Duodenal mucosa (tissue), 2 donors: ENCODE measurements at regions not wholly inside any gene's neighbourhood (a gene's known extent, or its start where the extent isn't known, plus 50 kb on each side); places are given as distances from the start of the nearest gene placed in this dataset.
A peak's percentile ranks its signal among the peaks of the same experiment; 100 is the strongest.

Experiments
- H3K27ac ChIP-seq: one replicate; pipeline ENCODE4 v1.7.0; 2013; ENCODE audit warnings: low read depth, low read length
- H3K27me3 ChIP-seq, 2 donors: one replicate each; pipeline ENCODE4 v1.7.0; 2013; ENCODE audit warnings: low read length in 2 of 2, control low read depth in 1 of 2; ENCODE audit not compliant: insufficient read depth in 2 of 2, control insufficient read depth in 1 of 2
- H3K36me3 ChIP-seq, 2 donors: one replicate each; pipeline ENCODE4 v1.7.0; 2013; ENCODE audit warnings: low read length in 2 of 2, control low read depth in 1 of 2; ENCODE audit not compliant: insufficient read depth in 2 of 2, control insufficient read depth in 1 of 2
- H3K4me1 ChIP-seq, 2 donors: one replicate each; pipeline ENCODE4 v1.7.0; 2013; ENCODE audit warnings: low read length in 2 of 2, control low read depth in 1 of 2; ENCODE audit not compliant: insufficient read depth in 2 of 2, control insufficient read depth in 1 of 2
- H3K4me3 ChIP-seq, 2 donors: one replicate each; pipeline ENCODE4 v1.7.0; 2013; ENCODE audit warnings: low read length in 2 of 2, low read depth in 1 of 2
- H3K9ac ChIP-seq, 2 donors: one replicate each; pipeline ENCODE4 v1.7.0; 2013; ENCODE audit warnings: low read length in 2 of 2, low read depth in 1 of 2
- H3K9me3 ChIP-seq, 2 donors: one replicate each; pipeline ENCODE4 v1.7.0; 2013; ENCODE audit warnings: low read length in 2 of 2, control low read depth in 1 of 2; ENCODE audit not compliant: control insufficient read depth in 1 of 2

DNA sequence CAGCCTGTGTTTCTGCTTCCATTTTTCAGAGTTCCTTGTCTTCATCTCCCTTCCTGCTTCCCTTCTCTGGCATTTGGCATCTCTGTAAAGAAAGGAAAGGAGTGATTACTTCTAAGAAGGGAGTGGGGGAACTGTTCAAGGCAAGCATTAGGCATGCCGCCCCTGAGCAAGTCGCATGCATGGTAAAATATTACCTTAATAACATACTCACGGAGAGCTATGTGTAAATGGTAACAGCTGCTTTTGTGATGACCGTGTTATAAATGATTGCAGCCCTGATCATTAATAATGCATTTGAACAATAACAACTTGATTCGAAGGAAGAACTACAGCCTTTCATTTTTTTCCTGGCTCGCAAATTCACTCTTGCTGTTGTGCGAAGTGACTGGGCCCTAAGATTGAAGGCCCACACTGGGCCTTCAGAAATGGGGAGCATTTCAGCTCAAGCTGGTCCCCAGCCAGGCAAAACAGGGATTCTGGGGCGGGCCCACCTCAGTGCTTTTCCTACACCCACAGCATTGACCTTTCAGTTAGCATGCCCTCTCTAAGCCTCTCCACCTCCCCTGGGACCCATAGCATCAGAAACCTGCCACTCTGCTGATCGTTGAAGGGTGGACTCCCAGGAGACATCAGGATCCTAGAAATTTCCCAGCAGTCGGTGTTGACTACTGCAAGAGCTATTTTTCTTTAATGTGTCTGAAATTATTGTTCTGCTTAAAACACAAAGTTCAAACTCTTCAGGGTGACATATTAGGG lies 263.0 kb upstream of the CADM1 start:
- Histone ChIP-seq H3K9me3 (no peaks in the 10 kb centered on the region), H3K27me3 (no peaks in the 10 kb centered on the region), H3K27ac (no peak overlapping the region), H3K4me3 (no peak overlapping the region), H3K36me3 (no peaks in the 10 kb centered on the region), H3K4me1 (no peaks in the 10 kb centered on the region), H3K9ac (no peak overlapping the region)

DNA sequence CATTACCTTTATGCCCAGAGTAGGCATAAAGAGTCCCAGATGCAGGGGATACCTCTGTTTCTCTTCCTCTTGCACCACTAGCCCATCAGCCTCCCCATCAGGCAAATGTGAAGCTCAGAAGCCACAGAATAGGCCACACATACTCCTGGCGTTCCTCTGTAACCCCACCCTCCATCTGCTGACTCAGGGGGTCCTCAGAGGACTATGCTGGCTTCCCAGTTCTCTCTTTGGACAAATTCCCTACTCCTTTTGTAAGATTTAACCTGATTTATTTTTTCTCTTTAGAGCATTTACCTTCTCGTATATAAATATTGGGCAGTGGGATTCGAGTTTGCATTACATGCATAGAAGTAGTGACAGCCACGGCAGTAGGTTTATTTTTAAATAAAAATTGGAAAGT lies 262.3 kb upstream of the CADM1 start:
- H3K4me1 ChIP-seq = no peaks in the 10 kb centered on the region
- H3K36me3 ChIP-seq = no peaks in the 10 kb centered on the region

DNA sequence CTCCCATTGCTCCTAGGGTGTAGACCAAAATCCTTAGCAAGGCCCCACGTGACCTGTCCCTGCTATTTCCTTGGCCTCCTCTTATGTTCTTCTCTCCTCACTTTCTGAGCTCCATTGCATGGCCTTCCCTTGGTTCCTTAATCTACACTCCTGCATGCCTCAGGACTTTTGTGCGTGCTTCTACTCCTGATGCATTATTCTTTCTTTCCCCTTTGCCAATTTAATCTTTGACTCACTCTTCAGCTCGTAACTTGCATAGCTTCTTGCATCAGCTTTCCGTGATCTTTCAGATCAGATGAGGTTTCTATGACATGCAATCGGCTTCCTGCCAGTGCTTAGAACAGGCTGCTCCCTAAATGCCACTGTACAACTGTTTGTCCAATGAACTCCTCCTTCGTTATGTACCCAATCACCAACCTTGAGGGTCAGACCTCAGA lies 261.6 kb upstream of the CADM1 start:
- H3K9ac ChIP-seq = no peak overlapping the region
- H3K4me3 ChIP-seq = no peak overlapping the region
- no peaks in the 10 kb centered on the region for H3K9me3 ChIP-seq
- no peaks in the 10 kb centered on the region for H3K27me3 ChIP-seq
- peaks cover 0 to 2% of the 10 kb centered on the region in 2 donors for H3K4me1 ChIP-seq
- H3K36me3 ChIP-seq = no peaks in the 10 kb centered on the region
- no peak overlapping the region for H3K27ac ChIP-seq

More for the DNA sequence above, 262.3 kb upstream of the CADM1 start:
- H3K9ac ChIP-seq = no peak overlapping the region
- no peaks in the 10 kb centered on the region for H3K9me3 ChIP-seq
- H3K27me3 ChIP-seq = no peaks in the 10 kb centered on the region
- H3K27ac ChIP-seq = no peak overlapping the region
- no peak overlapping the region for H3K4me3 ChIP-seq

- Histone ChIP-seq H3K27ac (no peak overlapping the region), H3K36me3 (no peaks in the 10 kb centered on the region), H3K9me3 (no peaks in the 10 kb centered on the region), H3K4me1 (peaks cover 0 to 5% of the 10 kb centered on the region in 2 donors), H3K27me3 (peaks cover 0 to 5% of the 10 kb centered on the region in 2 donors), H3K9ac (no peak overlapping the region), H3K4me3 (no peak overlapping the region)
Observed at GRCh38 chr11:115764176-115764575, 260.0 kb upstream of the CADM1 start.

DNA sequence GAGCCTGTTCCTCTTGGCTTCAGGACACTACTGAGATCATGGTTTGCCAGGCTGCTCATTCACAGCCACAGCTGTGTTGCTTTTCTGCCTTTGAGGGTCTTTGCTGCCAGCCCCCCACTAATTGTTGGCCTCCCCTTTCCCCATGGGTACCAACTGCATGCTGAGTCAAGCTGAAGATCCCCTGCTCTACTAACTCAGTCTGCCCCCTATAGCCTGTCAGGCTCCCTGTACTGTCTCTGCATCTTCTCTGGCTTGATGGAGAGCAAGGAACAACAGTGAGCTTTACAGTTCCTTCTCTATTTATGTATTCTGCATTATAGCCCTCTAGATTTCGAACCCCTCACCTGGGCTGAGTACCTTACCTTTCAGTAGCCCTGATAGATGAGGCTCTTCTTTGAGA lies 257.6 kb upstream of the CADM1 start:
- no peaks in the 10 kb centered on the region for H3K36me3 ChIP-seq
- no peaks in the 10 kb centered on the region for H3K9me3 ChIP-seq
- no peak overlapping the region for H3K27ac ChIP-seq
- H3K4me1 ChIP-seq = peaks cover 0 to 5% of the 10 kb centered on the region in 2 donors
- H3K4me3 ChIP-seq = no peak overlapping the region
- no peak overlapping the region for H3K9ac ChIP-seq
- peaks cover 0 to 9% of the 10 kb centered on the region in 2 donors for H3K27me3 ChIP-seq

DNA sequence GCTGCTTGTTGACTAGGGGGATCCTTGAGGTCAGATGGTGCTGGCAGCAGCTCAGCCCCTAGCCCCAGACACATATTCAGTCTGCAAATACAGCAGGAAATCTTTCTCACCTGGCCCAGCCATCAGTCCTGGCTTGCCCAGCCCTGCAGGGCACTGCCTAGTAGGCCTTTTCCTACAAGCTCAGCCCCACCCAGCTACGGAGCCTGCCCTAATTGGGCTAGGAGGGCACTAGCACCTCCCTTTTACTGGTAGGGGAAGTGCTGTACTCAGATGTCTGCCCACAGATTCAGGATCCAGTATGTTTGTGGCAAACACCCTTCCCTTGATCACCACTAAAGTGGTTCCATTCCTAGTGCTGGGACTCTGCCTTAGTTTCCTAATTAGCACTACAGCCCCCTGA lies 257.1 kb upstream of the CADM1 start:
- peaks cover 0 to 5% of the 10 kb centered on the region in 2 donors for H3K4me1 ChIP-seq
- no peaks in the 10 kb centered on the region for H3K9me3 ChIP-seq
- H3K36me3 ChIP-seq = no peaks in the 10 kb centered on the region
- no peak overlapping the region for H3K4me3 ChIP-seq
- peaks cover 0 to 9% of the 10 kb centered on the region in 2 donors for H3K27me3 ChIP-seq
- no peak overlapping the region for H3K27ac ChIP-seq
- no peak overlapping the region for H3K9ac ChIP-seq

DNA sequence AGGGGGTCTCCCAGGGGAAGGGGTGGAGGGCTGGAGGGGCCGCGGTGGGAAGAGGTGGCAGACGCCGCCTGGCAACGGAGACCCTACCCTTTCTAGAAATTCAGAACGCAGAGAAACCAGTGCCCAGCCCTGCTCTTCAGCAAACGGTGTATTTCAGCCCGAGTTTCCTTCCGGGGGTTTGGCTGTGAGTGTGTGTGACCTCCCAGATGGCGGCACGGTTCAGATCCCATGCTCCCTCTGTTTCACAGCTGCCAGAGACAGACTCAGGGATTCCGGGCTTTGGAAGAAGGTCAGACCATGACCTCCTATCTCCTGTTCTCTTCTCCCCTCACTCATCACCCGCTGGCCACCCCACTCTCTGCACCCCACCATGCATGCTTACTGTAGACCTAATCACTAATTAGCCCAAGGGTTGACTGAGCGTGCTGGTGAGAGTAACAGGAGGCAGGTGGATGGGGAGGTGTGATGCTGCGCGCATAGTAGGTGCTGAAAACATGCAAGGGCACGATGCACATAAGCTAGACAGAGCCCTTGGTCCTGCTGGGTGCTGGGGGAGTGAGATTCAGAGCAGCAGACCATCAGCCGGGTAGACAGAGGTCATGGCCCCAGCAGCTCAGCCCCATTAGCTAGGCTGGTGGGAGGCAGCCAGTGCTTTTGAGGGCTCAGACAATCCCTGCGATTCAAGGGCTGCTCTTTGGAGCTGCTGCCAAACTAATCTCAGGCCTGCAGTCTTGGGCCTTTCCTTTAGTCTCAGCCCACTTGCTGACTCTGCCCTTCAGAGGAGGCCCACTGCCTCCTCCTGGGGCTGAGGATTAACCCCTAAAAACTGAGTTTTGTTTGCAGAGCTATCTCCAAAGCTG lies 256.5 kb upstream of the CADM1 start:
- Histone ChIP-seq H3K27me3 (peaks cover 0 to 9% of the 10 kb centered on the region in 2 donors), H3K4me1 (peaks cover 0 to 5% of the 10 kb centered on the region in 2 donors), H3K4me3 (peak overlapping the region; percentile 48 to 55), H3K36me3 (no peaks in the 10 kb centered on the region), H3K27ac (no peak overlapping the region), H3K9me3 (no peaks in the 10 kb centered on the region), H3K9ac (no peak overlapping the region)

- Histone ChIP-seq H3K9ac (peak overlapping the region; percentile 27 to 33), H3K4me1 (peaks cover 0 to 5% of the 10 kb centered on the region in 2 donors), H3K27me3 (peaks cover 0 to 9% of the 10 kb centered on the region in 2 donors), H3K9me3 (no peaks in the 10 kb centered on the region), H3K27ac (no peak overlapping the region), H3K4me3 (peak overlapping the region; percentile 48 to 55), H3K36me3 (no peaks in the 10 kb centered on the region)
Observed at GRCh38 chr11:115759622-115760460, 255.6 kb upstream of the CADM1 start.

DNA sequence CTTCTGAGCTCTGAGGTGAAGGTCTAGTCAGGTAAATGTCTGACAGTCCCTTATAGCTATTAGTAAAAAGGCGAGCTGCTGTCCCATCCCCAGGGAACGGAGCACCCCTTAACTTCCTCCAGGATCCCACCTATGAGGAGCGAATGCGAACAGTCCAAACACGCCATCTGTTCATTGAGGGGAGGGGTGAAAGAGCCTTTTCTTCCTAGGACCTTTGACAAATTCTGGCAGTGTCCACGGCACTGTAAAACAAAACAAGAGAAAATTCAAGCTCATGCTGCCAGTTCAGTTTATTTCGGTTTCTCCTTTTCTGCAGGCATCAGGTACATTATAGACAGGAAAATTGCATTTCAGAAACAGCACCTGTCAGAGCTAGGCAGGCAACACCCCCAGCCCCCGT lies 253.8 kb upstream of the CADM1 start:
- no peak overlapping the region for H3K27ac ChIP-seq
- H3K36me3 ChIP-seq = no peaks in the 10 kb centered on the region
- peaks cover 0 to 5% of the 10 kb centered on the region in 2 donors for H3K4me1 ChIP-seq
- no peak overlapping the region for H3K9ac ChIP-seq
- no peaks in the 10 kb centered on the region for H3K9me3 ChIP-seq
- peaks cover 0 to 9% of the 10 kb centered on the region in 2 donors for H3K27me3 ChIP-seq
- no peak overlapping the region for H3K4me3 ChIP-seq
